SU-DHL-6 (cell line): ENCODE measurements at regions not wholly inside any gene's neighbourhood (a gene's known extent, or its start where the extent isn't known, plus 50 kb on each side); places are given as distances from the start of the nearest gene placed in this dataset.

ENCODE experiments used
- H2AFZ ChIP-seq: fragments of 200-600 bp; sonication (generic); 2 replicates; pipeline ENCODE4 v1.6.1; 2014; ENCODE audit warnings: low read depth, mild to moderate bottlenecking, moderate library complexity, mixed read lengths, antibody characterized with exemption, low read length; ENCODE audit not compliant: severe bottlenecking
- H3F3A ChIP-seq: fragments of 200-600 bp; shearing (Covaris generic); 2 replicates; pipeline ENCODE4 v1.6.0; 2016; ENCODE audit warnings: antibody characterized with exemption, mild to moderate bottlenecking; ENCODE audit not compliant: insufficient read depth
- H3K27ac ChIP-seq: fragments of 200-600 bp; sonication (generic); 2 replicates; pipeline ENCODE4 v1.5.1; 2016; ENCODE audit warnings: low read depth, mild to moderate bottlenecking, low read length, moderate library complexity, mixed read lengths
- H3K27me3 ChIP-seq: fragments of 200-600 bp; sonication (generic), shearing (Covaris generic); 2 replicates; pipeline ENCODE4 v1.6.0; 2014; ENCODE audit warnings: mild to moderate bottlenecking, low read length
- H3K36me3 ChIP-seq: fragments of 200-600 bp; sonication (generic); 2 replicates; pipeline ENCODE4 v1.6.1; 2014; ENCODE audit warnings: mild to moderate bottlenecking, low read length, mixed read lengths
- H3K4me2 ChIP-seq: fragments of 300-600, 200-600 bp; shearing (Covaris generic), sonication (generic); 2 replicates; pipeline ENCODE4 v1.6.0; 2014; ENCODE audit warnings: low read length, low read depth, mild to moderate bottlenecking; ENCODE audit not compliant: poor library complexity, severe bottlenecking
- H3K4me3 ChIP-seq: fragments of 200-600 bp; sonication (generic); 2 replicates; pipeline ENCODE4 v1.5.1; 2014; ENCODE audit warnings: antibody characterized with exemption, low read length, mild to moderate bottlenecking, mixed read lengths; ENCODE audit not compliant: insufficient read depth, poor library complexity, severe bottlenecking
- H3K79me2 ChIP-seq: fragments of 200-600 bp; sonication (generic); 2 replicates; pipeline ENCODE4 v1.6.1; 2014; ENCODE audit warnings: mild to moderate bottlenecking, low read length, moderate library complexity; ENCODE audit not compliant: insufficient read depth
- H3K9ac ChIP-seq: fragments of 200-600 bp; sonication (generic); 2 replicates; pipeline ENCODE4 v1.7.0; 2014; ENCODE audit warnings: mild to moderate bottlenecking, low read length
- H3K9me2 ChIP-seq: fragments of 200-600 bp; sonication (generic); replicated peaks from 2 replicates; pipeline ENCODE4 v1.6.1; 2014; ENCODE audit warnings: low read length; ENCODE audit not compliant: insufficient read depth
- H3K9me3 ChIP-seq: fragments of 200-600 bp; sonication (generic); 2 replicates; pipeline ENCODE4 v1.6.1; 2014; ENCODE audit warnings: low read length, mixed read lengths; ENCODE audit not compliant: insufficient read depth
- H4K20me1 ChIP-seq: fragments of 200-600 bp; sonication (generic); 2 replicates; pipeline ENCODE4 v1.6.1; 2014; ENCODE audit warnings: low read depth, mild to moderate bottlenecking, antibody characterized with exemption, low read length, moderate library complexity, mixed read lengths
- EZH2phosphoT487 ChIP-seq: fragments of 200-600 bp; sonication (generic), shearing (Covaris generic); conservative IDR thresholded peaks from 2 replicates; pipeline ENCODE4 v1.6.1; 2018; ENCODE audit warnings: mild to moderate bottlenecking, antibody characterized with exemption, low read length, moderate library complexity, mixed read lengths
- TF ChIP-seq, protein P1 (sequence below): fragments of 200-600 bp; sonication (generic); IDR thresholded peaks from one replicate; pipeline ENCODE4 v1.5.1; 2017; ENCODE audit warnings: antibody characterized with exemption, mild to moderate bottlenecking, low read length, moderate library complexity; ENCODE audit not compliant: insufficient read depth, poor library complexity, severe bottlenecking

DNA sequence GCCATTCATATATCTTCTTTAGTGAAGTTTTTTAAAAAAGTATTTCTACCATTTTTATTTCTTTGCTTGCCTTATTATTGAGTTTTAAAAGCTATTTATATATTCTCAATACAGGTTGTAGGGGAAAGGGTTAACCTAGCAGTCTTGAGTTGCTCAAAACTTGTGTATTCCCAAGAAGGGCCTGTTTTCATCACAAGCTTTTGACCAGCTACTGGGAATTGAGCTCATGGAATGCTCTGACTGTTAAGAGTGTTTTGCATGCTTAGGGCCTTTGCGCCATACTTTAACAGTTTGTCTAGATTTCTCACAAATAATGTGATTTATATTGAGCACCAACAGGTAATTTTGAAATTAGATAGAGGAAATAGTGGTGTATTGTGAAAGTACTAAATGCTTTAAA is 72.0 kb upstream of the CALCR start:
- Histone ChIP-seq H3F3A (no peaks in the 10 kb centered on the region), H3K79me2 (no peaks in the 10 kb centered on the region), H3K4me2 (no peak overlapping the region), H3K36me3 (no peaks in the 10 kb centered on the region), H3K9me3 (no peaks in the 10 kb centered on the region), H3K4me3 (no peak overlapping the region), H3K27ac (no peak overlapping the region), H2AFZ (no peak overlapping the region), H4K20me1 (no peaks in the 10 kb centered on the region), H3K9me2 (no peaks in the 10 kb centered on the region), H3K27me3 (no peaks in the 10 kb centered on the region; the same call in 1 of the 2 replicates), H3K9ac (no peak overlapping the region)
- TF ChIP-seq, protein P1, sequence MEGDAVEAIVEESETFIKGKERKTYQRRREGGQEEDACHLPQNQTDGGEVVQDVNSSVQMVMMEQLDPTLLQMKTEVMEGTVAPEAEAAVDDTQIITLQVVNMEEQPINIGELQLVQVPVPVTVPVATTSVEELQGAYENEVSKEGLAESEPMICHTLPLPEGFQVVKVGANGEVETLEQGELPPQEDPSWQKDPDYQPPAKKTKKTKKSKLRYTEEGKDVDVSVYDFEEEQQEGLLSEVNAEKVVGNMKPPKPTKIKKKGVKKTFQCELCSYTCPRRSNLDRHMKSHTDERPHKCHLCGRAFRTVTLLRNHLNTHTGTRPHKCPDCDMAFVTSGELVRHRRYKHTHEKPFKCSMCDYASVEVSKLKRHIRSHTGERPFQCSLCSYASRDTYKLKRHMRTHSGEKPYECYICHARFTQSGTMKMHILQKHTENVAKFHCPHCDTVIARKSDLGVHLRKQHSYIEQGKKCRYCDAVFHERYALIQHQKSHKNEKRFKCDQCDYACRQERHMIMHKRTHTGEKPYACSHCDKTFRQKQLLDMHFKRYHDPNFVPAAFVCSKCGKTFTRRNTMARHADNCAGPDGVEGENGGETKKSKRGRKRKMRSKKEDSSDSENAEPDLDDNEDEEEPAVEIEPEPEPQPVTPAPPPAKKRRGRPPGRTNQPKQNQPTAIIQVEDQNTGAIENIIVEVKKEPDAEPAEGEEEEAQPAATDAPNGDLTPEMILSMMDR: no peak
- no peak for TF ChIP-seq EZH2phosphoT487

DNA sequence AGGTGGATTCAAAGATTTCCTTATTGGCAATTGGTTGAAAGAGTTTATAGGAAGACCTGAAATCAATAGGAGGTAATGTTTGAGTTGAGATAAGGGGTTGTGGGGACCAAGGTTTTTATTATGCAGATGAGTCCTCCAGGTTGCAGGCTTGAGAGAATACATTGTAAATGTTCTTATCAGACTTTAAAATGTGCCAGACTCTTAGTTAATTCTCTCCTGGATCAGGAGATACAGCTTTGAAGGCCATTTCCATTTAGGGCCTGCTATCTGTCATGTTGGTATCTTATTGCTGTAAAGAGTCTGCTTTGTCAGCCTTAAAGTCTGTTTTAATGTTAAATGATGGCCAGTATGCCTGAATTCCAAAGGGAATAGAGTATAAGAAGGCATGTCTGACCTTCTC is 61.8 kb upstream of the CALCR start:
- no peaks in the 10 kb centered on the region for H3K27me3 ChIP-seq
- H3K27ac ChIP-seq: no peak overlapping the region
- no peaks in the 10 kb centered on the region for H3K9me2 ChIP-seq
- no peaks in the 10 kb centered on the region for H4K20me1 ChIP-seq
- no peaks in the 10 kb centered on the region for H3K36me3 ChIP-seq
- H3K4me3 ChIP-seq: no peak overlapping the region
- no peak overlapping the region for H3K4me2 ChIP-seq
- H2AFZ ChIP-seq: no peak overlapping the region
- TF ChIP-seq EZH2phosphoT487: no peak
- TF ChIP-seq, protein P1: no peak
- no peaks in the 10 kb centered on the region for H3K9me3 ChIP-seq
- H3K9ac ChIP-seq: no peak overlapping the region
- H3F3A ChIP-seq: no peaks in the 10 kb centered on the region
- H3K79me2 ChIP-seq: no peaks in the 10 kb centered on the region

DNA sequence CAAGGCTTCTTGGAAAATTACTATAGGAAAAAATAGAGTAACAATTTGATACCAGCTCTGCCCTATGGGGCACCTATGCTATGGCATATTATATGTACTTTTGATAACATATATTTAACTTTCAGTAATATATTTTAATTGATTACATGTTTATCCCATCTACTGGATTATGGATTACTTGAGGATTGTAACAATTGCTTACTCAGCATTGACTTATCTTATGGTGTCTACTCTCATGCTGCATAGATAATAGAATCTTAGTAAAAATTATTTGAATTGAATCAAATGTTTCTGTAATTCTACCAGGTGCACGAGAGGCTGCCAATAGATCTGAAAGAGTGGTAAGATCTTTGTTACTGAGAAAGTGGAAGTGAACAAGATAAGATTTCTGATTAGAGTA is 57.8 kb upstream of the CALCR start:
- no peak for TF ChIP-seq EZH2phosphoT487
- TF ChIP-seq, protein P1: no peak
- H3K79me2 ChIP-seq: no peaks in the 10 kb centered on the region

DNA sequence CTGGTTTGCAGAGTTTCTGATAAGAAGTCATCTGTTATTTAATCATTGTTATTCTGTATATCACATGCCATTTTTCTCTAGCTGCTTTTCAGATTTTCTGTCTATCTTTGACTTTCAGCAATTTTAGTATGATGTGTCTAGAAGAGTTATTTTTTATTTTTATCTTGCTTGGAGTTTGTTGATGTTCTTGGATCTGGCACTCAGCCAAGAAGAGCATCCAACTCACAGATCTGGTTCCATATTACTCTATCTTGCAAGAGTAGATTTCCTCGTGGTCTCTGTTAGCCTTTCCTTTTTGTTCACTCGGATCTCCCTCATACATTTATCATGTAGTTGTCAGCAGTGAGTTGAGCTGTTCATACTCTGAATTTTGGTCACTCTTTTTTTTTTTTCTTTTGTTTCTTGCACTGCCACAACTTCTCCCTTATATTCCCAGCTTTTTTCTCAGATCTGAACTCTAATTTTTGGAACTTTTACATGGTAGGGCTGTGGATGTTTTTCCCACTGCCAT is 54.8 kb upstream of the CALCR start:
- TF ChIP-seq, protein P1: no peak
- no peak for TF ChIP-seq EZH2phosphoT487
- no peaks in the 10 kb centered on the region for H3K27me3 ChIP-seq
- H3K9me3 ChIP-seq: no peaks in the 10 kb centered on the region
- no peak overlapping the region for H3K27ac ChIP-seq
- H3K79me2 ChIP-seq: no peaks in the 10 kb centered on the region
- H2AFZ ChIP-seq: no peak overlapping the region
- no peaks in the 10 kb centered on the region for H3K36me3 ChIP-seq
- H3K4me3 ChIP-seq: no peak overlapping the region
- H3F3A ChIP-seq: no peaks in the 10 kb centered on the region
- H3K9me2 ChIP-seq: no peaks in the 10 kb centered on the region
- H3K9ac ChIP-seq: no peak overlapping the region
- no peaks in the 10 kb centered on the region; the same call in 1 of the 2 replicates for H4K20me1 ChIP-seq
- no peak overlapping the region for H3K4me2 ChIP-seq

More for the DNA sequence above, 57.8 kb upstream of the CALCR start:
- Histone ChIP-seq H3K9me2 (no peaks in the 10 kb centered on the region), H3K27ac (no peak overlapping the region), H4K20me1 (no peaks in the 10 kb centered on the region; the same call in 1 of the 2 replicates), H2AFZ (no peak overlapping the region), H3F3A (no peaks in the 10 kb centered on the region), H3K4me3 (no peak overlapping the region), H3K9ac (no peak overlapping the region), H3K9me3 (no peaks in the 10 kb centered on the region), H3K36me3 (no peaks in the 10 kb centered on the region), H3K27me3 (no peaks in the 10 kb centered on the region), H3K4me2 (no peak overlapping the region)
